Brain microvascular endothelial cell (primary cell): ENCODE measurements at regions not wholly inside any gene's neighbourhood (a gene's known extent, or its start where the extent isn't known, plus 50 kb on each side); places are given as distances from the start of the nearest gene placed in this dataset.
"Not testable (repeated sequence)": the region's sequence is repeated elsewhere in the genome, so short reads cannot be mapped to it uniquely, and the experiment has no call there.

Experiments
- DNase-seq: peaks from one replicate; pipeline ENCODE4 v3.0.0-alpha.2; 2020
- H3K27ac ChIP-seq: fragments of 250-450 bp; sonication (Bioruptor Pico); 2 replicates; pipeline ENCODE4 v1.5.1; 2020; ENCODE audit warnings: mild to moderate bottlenecking, moderate library complexity
- H3K27me3 ChIP-seq: fragments of 250-450 bp; sonication (Bioruptor Pico); replicated peaks from 2 replicates; pipeline ENCODE4 v1.5.1; 2020; ENCODE audit warnings: mild to moderate bottlenecking
- H3K36me3 ChIP-seq: fragments of 250-450 bp; sonication (Bioruptor Pico); replicated peaks from 2 replicates; pipeline ENCODE4 v1.5.1; 2020; ENCODE audit warnings: mild to moderate bottlenecking
- H3K4me3 ChIP-seq: 2 replicates; pipeline ENCODE4 v1.5.1; 2011; ENCODE audit warnings: low read depth, mild to moderate bottlenecking, control low read depth, low read length, moderate library complexity
- CTCF ChIP-seq: IDR thresholded peaks from 2 replicates; pipeline ENCODE4 v1.5.1; 2011; ENCODE audit warnings: low read depth, mild to moderate bottlenecking, moderate library complexity, low read length, control low read depth, inconsistent platforms; ENCODE audit errors: missing control alignments
- in situ Hi-C: cut with HindIII; loops from 2 replicates; pipeline ENCODE4 v1.10.0; 2017; ENCODE audit warnings: low sequenced_read_pairs, low pct_ligation_motif_present

DNA sequence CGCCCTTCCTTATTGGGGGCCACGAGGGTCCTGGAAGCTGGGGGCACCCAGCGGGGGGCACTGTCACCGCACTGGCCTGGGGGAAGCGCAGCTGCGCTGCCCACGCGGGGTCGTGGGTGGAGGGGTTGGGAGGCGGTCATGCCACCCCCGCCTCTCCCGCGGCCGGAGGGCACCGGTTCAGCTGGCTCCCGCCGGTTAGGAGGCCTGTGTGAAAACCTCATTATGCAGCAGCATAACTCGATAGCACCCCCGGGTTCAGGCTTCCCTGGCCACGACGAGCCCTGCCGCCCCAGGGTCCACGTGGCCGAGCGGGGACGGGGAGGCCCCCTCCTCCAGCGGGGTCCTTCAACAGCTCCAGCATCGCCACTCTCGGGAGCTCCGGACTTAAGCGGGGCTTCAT lies 91.2 kb upstream of the ERCC6L2 start:
- no peak for DNase-seq

DNA sequence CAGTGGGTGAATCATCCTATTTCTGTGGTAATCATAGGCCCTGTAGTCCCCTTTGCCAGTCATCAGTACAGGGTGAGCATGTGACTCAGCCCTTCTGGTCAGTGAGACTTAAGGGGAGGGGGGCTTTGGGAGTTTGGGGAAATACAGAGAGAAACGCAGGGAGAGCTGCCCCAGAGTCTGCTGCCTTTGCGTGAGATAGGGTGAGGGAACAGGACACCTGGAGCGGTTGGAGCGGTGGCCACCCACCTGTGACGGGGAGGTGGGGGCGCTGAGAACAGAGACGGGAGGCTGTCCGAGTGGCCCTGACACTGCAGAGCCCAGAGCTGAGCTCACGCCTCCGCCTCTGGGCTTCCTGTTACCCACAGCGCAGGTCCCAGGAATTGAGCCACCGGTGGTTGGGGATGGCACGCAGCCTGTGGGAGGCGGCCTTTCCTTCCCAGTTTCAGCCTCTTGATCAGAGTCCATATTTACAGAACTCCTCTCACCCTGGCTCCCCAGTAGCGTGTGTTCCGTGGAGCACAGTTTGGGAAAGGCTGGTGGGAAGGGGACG lies 92.0 kb upstream of the ERCC6L2 start:
- Histone ChIP-seq H3K36me3 (no peaks in the 10 kb centered on the region), H3K4me3 (no peak overlapping the region), H3K27ac (no peak overlapping the region), H3K27me3 (no peaks in the 10 kb centered on the region)
- in situ Hi-C loops: no loop called here
- TF ChIP-seq CTCF: no peak
- DNase-seq: peak; percentile 37

More for the DNA sequence above, 91.2 kb upstream of the ERCC6L2 start:
- no peak overlapping the region for H3K27ac ChIP-seq
- TF ChIP-seq CTCF: no peak
- no peaks in the 10 kb centered on the region for H3K36me3 ChIP-seq
- no peak overlapping the region for H3K4me3 ChIP-seq
- H3K27me3 ChIP-seq: peaks cover 2% of the 10 kb centered on the region
- in situ Hi-C loops: no loop called here

GRCh38 chr9:95780751-95781150 lies 94.7 kb upstream of the ERCC6L2 start:
- no peak for TF ChIP-seq CTCF
- no peak overlapping the region for H3K4me3 ChIP-seq
- no peak overlapping the region for H3K27ac ChIP-seq
- H3K27me3 ChIP-seq: no peaks in the 10 kb centered on the region
- in situ Hi-C loops: no loop called here
- H3K36me3 ChIP-seq: no peaks in the 10 kb centered on the region
- DNase-seq: no peak

DNA sequence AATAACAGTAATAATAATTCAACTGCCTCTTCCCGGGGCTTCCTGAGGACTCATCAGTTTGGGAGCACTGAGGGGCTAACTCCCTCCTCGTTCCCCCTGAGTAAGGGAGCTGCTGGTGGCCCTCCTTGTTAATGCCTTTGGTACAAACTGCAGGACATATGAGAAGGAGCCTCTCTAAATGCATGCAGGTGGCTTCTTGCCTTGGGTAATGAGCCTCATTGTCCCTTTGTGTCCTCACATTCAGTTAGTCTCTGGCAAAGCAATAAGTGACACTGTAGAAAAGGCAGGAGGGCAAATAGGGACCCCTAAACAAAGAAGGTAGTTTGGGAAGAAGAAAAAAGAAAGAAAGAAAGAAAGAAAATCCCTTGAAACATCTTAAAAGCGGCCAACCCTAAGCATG lies 95.4 kb upstream of the ERCC6L2 start:
- in situ Hi-C loops: no loop called here
- Histone ChIP-seq H3K4me3 (no peak overlapping the region), H3K27me3 (no peaks in the 10 kb centered on the region), H3K27ac (no peak overlapping the region), H3K36me3 (no peaks in the 10 kb centered on the region)
- TF ChIP-seq CTCF: no peak
- DNase-seq: no peak

GRCh38 chr9:95779597-95779996 lies 95.9 kb upstream of the ERCC6L2 start:
- H3K36me3 ChIP-seq, H3K4me3 ChIP-seq, DNase-seq, in situ Hi-C loops, H3K27ac ChIP-seq, H3K27me3 ChIP-seq: not testable (repeated sequence)

DNA sequence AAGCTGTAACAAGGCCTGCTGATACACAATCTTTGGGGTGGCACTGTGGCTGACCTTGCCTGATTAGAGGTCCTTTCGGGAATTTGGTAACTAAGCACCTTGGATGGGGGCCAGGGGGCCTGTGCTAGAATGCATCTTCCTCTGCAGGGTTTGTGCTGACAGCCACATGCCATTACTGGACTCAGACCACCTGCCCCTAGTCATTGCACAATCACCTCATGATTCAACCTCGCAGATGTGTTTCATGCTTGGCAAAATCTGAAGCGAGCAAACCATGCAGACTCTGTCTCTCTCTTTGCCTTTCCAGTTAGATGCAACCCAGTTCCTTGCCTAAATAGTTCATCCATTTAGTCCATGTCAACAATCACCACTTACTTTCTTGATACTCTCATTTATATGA lies 96.5 kb upstream of the ERCC6L2 start:
- in situ Hi-C loops: no loop called here
- Histone ChIP-seq H3K36me3 (no peaks in the 10 kb centered on the region), H3K27me3 (peaks cover 4% of the 10 kb centered on the region), H3K27ac (no peak overlapping the region), H3K4me3 (no peak overlapping the region)
- DNase-seq: no peak
- no peak for TF ChIP-seq CTCF
